ENCODE measurements at regions not wholly inside any gene's neighbourhood (a gene's known extent, or its start where the extent isn't known, plus 50 kb on each side); places are given as distances from the start of the nearest gene placed in this dataset.
"Not testable (repeated sequence)": the region's sequence is repeated elsewhere in the genome, so short reads cannot be mapped to it uniquely, and the experiment has no call there.

DNA sequence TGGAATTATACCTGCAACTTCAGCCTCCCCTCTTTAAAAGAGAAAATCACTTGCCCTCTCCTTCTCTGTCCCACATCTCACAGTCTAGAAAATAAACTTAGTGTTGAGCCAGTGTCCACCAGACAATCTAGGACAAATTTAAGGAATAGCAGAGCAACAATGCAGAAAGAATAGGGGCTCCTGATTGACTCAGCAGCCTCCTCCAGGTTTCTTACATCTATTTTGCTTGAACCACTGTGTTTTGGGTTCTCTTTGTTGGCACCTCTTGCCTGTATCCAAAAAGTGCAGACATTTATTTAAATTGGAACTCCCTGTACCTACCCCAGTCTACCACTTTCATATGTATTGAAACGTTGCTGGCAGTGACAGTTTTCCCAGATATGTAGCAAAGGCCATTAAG, 133.7 kb upstream of the HSF2 start:
- Mint-ChIP-seq H3K36me3 (ENCODE audit: low read depth) (no peaks in the 10 kb centered on the region), H3K27ac (no peak overlapping the region), H3K4me3 (no peak overlapping the region), H3K4me1 (no peaks in the 10 kb centered on the region), H3K27me3 (no peaks in the 10 kb centered on the region), H3K9me3 (peaks cover 5% of the 10 kb centered on the region)
- ChIA-PET CTCF (no interaction called here), POLR2A (no interaction called here)
- ATAC-seq (ENCODE audit: low read depth) (no peak), DNase-seq (no peak)
- intact Hi-C loops (cut with micrococcal nuclease), result no loop called here
- no peak for TF ChIP-seq CTCF (IDR thresholded peaks at IDR 0.05)

DNA sequence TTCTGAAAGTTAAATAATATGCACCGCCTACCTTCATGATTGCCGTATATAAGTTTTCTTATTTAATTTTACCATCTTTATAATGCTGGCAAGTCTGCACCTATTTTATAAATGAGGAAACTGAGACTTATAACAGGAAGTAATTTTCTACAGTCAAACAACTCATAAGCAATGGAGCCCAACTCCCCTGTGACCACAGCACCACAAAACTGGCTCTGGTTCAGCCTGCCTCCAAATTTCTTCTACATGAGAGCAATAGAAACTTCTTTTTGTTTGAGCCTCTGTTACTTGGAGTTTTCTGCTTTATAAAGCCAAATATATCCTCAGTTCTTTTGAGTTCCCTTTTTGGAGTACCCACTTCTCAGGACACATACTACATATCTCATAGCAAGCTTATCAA, 131.1 kb upstream of the HSF2 start:
- Mint-ChIP-seq H3K4me3 (no peak overlapping the region), H3K4me1 (no peaks in the 10 kb centered on the region), H3K36me3 (ENCODE audit: low read depth) (no peaks in the 10 kb centered on the region), H3K27ac (no peak overlapping the region), H3K27me3 (no peaks in the 10 kb centered on the region), H3K9me3 (peaks cover 3% of the 10 kb centered on the region)
- DNase-seq, result no peak
- POLR2A ChIA-PET, result no interaction called here
- ATAC-seq (ENCODE audit: low read depth), result no peak
- intact Hi-C loops (cut with micrococcal nuclease), result no loop called here
- CTCF ChIA-PET, result no interaction called here
- no peak for TF ChIP-seq CTCF (IDR thresholded peaks at IDR 0.05)

DNA sequence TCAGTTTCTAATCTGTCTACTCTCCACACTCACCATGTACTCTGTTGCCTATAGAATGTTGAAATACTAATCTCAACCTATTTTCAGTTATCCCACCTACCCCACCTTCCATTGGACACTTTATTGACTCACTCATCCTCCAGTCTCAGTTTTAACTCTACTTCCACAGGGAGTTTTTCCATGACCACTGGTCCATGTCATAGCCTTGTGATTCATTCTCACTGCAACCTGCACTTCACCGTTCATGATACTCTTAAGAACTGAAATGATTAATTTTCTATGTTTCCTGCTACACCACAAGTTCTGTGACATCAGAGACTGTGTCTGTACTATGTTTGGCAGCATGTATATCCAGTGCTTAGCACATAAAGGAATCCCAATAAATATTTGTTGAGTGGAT, 122.8 kb upstream of the HSF2 start:
- Mint-ChIP-seq H3K9me3 (no peaks in the 10 kb centered on the region), H3K36me3 (ENCODE audit: low read depth) (no peaks in the 10 kb centered on the region), H3K4me1 (no peaks in the 10 kb centered on the region)

DNA sequence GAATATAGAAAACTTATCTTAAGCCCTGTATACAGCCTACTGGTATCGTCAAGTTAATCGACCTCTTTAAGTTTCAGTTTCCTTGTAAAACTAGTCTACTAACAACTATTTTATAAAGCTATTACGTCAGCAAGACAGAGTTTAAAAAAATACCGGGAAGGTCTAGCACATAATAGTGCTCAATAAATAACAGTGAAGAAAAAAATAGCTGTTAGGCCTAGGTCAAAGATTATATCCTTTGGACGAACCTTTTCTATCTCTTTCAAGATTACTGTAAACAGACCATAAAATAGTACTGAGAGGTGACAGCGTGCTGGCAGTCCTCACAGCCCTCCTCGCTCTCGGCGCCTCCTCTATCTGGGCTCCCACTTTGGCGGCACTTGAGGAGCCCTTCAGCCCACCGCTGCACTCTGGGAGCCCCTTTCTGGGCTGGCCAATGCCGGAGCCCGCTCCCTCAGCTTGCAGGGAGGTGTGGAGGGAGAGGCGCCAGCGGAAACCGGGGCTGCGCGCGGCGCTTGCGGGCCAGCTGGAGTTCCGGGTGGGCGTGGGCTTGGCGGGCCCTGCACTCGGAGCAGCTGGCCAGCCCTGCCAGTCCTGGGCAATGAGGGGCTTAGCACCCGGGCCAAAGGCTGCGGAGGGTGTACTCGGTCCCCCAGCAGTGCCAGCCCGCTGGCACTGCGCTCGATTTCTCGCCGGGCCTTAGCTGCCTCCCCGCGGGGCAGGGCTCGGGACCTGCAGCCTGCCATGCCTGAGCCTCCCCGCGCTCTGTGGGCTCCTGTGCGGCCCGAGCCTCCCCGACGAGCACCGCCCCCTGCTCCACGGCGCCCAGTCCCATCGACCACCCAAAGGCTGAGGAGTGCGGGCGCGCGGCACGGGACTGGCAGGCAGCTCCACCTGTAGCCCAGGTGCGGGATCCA, 119.1 kb upstream of the HSF2 start:
- CTCF ChIA-PET; H3K4me3 Mint-ChIP-seq; H3K27ac Mint-ChIP-seq; intact Hi-C loops (cut with micrococcal nuclease); DNase-seq; H3K27me3 Mint-ChIP-seq; POLR2A ChIA-PET; ATAC-seq (ENCODE audit: low read depth); H3K4me1 Mint-ChIP-seq; H3K36me3 Mint-ChIP-seq (ENCODE audit: low read depth); H3K9me3 Mint-ChIP-seq: not testable (repeated sequence)

More for the DNA sequence above, 122.8 kb upstream of the HSF2 start:
- DNase-seq, result no peak
- ATAC-seq (ENCODE audit: low read depth), result no peak
- CTCF ChIA-PET, result no interaction called here
- intact Hi-C loops (cut with micrococcal nuclease), result no loop called here
- Mint-ChIP-seq H3K27me3 (no peaks in the 10 kb centered on the region), H3K27ac (no peak overlapping the region), H3K4me3 (no peak overlapping the region)
- POLR2A ChIA-PET, result no interaction called here
- TF ChIP-seq CTCF (IDR thresholded peaks at IDR 0.05), result no peak

- Mint-ChIP-seq H3K36me3 (ENCODE audit: low read depth) (no peaks in the 10 kb centered on the region), H3K27ac (no peak overlapping the region), H3K4me3 (no peak overlapping the region), H3K9me3 (no peaks in the 10 kb centered on the region), H3K4me1 (no peaks in the 10 kb centered on the region), H3K27me3 (no peaks in the 10 kb centered on the region)
- no peak for TF ChIP-seq CTCF (IDR thresholded peaks at IDR 0.05)
- intact Hi-C loops (cut with micrococcal nuclease), result no loop called here
- no peak for DNase-seq
- ChIA-PET CTCF (no interaction called here), POLR2A (no interaction called here)
- ATAC-seq (ENCODE audit: low read depth), result no peak
Measured at GRCh38 chr6:122283884-122284283, 115.6 kb upstream of the HSF2 start.

- H3K9me3 Mint-ChIP-seq, result no peaks in the 10 kb centered on the region
- ATAC-seq (ENCODE audit: low read depth) (no peak), DNase-seq (no peak)
- no peaks in the 10 kb centered on the region for H3K27me3 Mint-ChIP-seq
- intact Hi-C loops (cut with micrococcal nuclease), result no loop called here
- H3K4me1 Mint-ChIP-seq, result no peaks in the 10 kb centered on the region
- no peak overlapping the region for H3K4me3 Mint-ChIP-seq
- H3K36me3 Mint-ChIP-seq (ENCODE audit: low read depth), result no peaks in the 10 kb centered on the region
- H3K27ac Mint-ChIP-seq, result no peak overlapping the region
- no peak for TF ChIP-seq CTCF (IDR thresholded peaks at IDR 0.05)
- POLR2A ChIA-PET, result no interaction called here
- CTCF ChIA-PET, result no interaction called here
Measured at GRCh38 chr6:122284848-122285247, 114.6 kb upstream of the HSF2 start.

Measured in activated B cell treated with CpG ODN at 0.5 μM for 24 hours (primary cell).